GM18511 (cell line): ENCODE measurements at regions not wholly inside any gene's neighbourhood (a gene's known extent, or its start where the extent isn't known, plus 50 kb on each side); places are given as distances from the start of the nearest gene placed in this dataset.

Source experiments
- ATAC-seq: cut with Tn5 transposase; IDR thresholded peaks from one replicate; pipeline ENCODE4 v1.9.1; 2021; ENCODE audit warnings: mild to moderate bottlenecking, moderate library complexity; ENCODE audit not compliant: unreplicated experiment

DNA sequence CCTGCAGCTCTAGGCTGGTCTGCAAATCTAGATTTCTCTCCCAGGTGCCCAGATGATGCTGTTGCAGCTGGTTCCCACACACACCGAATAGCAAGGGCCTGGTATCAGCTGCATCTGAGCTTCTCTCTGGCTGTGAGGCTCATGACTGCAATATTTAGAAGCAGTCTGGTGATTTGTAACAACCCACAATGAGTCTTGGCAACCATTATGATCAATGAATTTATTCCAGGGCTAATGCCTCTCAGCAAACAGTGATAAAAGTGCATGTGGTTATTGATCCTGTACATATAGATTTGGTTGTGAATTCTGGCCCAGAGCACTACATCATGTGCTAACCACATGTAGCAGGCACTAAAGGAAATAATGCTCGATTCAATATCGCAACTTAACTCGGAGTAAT is 114.3 kb downstream of the ASCL4 start:
- no peak for ATAC-seq

DNA sequence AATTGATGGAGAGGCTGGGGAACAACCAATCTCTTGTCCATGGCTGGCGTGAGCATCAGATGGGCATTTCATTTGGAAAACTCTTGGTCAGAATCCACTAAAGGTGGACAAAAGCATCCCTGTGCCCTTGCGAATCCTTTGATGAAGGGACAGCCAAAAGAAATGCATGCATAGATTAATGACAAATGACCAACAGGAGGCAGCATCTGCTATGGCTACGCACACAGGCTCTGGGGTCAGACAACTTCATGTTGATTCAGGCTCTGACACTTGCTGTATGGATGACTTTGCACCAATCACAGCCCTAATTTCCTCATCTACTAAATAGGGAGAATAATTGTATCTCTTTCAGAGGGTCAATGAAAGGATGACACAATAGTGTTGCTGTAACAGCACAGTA is 117.5 kb downstream of the ASCL4 start:
- ATAC-seq = no peak

DNA sequence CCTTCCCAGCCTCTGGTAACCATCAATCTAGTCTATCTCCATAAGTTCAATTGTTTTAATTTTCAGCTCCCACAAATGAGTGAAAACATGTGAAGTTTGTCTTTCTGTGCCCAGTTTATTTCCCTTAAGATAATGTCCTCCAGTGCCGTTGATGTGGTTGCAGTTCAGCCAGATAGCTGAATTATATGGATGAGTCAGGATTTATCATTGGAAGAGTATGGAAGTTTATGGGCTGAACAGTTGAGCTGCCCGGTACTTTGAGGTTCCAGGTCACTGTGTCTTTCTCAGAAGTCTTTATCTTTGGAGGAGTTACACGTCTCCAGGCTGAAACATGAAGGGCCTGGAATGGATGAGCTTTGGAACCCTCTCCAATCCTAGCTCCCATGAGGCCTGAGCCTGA is 120.1 kb downstream of the ASCL4 start:
- ATAC-seq = no peak

GRCh38 chr12:107895966-107896365 is 121.5 kb downstream of the ASCL4 start:
- no peak for ATAC-seq

GRCh38 chr12:107900588-107900987 is 126.1 kb downstream of the ASCL4 start:
- ATAC-seq = no peak

- ATAC-seq = peak; percentile 94
These were observed 129.0 kb downstream of the ASCL4 start for GRCh38 chr12:107903341-107904061.

DNA sequence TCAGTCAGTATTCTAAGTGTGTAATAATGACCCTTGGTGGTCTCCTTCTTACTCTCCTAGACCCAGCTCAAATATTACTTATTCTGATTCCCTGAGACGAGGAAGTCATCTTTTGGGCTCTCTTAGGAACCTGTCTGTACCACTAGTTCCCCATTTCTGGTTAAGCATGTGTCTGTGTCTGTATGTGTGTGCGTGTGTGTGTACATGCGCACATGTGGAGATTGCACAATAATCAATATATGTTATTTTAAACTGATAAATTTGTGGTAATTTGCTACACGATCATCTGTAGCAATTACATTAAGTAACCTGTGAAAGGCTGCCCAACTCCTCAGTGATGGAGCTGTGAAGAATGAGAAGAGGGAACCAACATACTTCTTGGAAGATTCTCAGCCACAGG is 132.2 kb downstream of the ASCL4 start:
- ATAC-seq = no peak

GRCh38 chr12:107912421-107913004 is 138.0 kb downstream of the ASCL4 start:
- ATAC-seq = peak; percentile 67

DNA sequence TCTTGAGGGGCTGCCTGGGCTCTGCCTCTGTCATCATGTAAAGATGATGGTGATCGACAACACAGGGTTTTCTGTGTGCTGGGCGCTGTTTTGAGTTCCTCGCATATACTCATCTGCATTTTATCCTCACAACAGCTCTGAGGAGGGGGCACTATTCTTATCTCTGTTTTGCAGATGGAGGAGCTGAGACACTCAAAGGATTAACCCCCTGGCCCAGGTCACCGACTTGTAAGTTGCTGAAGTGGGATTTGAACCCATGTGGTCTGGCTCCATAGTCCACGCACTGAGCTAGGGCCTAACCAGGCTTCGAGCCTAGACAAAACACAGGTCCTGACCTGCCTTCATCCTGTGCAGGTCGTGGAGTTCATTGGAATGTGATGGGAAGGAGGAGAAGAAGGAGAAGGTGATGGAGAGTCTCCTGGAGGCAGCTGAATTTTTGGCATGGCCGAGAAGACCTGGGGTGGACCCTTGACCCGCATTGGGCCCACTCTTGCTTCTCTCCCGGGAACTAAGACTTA is 140.0 kb downstream of the ASCL4 start:
- no peak for ATAC-seq

DNA sequence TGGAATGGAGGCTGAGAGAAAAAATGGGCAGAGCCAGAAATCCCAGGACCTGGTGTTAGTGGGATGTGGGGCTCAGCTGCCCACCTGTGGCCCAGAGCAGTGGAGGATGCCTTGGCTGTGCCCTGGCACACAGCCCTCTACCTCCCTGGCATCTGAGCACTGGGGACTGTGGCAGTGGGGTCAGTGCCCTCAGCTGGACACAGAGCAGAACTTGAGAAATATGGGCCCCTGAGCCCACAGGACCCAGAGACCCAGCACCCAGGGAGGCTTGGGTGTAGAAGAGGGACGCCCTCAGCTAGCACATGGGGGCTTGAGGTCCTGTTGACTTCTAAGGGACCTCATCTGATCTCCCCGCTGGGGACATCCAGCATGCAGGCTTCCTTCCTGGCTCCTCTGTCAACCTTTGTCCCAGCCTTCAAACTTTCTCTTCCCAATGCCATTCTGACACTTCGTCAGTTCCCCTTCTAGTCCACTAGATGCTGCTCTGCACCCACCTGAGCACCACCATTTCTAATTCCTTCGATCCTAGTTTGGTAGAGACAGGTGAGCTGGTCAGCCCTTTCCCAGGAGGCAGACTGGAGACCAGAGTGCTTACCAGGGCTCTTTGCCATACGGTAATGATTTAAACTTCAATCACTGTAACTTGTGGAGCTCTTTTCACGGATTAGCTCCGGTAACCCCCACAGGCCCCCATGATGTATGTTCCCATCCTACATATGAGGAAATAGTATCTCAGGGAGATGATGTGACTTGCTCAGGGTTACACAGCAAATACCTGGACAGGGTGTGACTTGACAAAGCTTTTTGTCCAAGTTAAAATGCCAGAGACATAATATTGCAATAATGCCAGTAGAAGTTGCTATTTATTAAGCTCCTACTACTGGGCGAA is 143.7 kb downstream of the ASCL4 start:
- ATAC-seq = no peak

DNA sequence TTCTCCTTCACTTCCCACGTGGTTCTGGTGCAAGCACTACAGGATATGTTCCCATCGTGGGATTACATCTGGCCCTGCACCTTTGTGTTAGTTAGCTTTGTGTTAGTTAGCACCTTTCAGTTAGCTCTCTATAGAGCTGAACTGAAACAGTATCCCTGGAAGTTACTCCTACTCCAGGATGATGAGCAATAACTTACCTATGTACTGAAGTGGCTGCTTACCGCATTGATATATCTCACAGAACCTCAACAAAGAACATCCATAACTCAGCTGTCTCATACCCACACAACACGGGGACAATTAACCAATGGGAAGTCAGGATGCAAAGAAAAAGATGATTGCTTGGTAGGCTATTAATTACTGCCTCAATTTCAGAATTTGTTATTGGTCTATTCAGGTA is 146.6 kb downstream of the ASCL4 start:
- ATAC-seq = no peak

DNA sequence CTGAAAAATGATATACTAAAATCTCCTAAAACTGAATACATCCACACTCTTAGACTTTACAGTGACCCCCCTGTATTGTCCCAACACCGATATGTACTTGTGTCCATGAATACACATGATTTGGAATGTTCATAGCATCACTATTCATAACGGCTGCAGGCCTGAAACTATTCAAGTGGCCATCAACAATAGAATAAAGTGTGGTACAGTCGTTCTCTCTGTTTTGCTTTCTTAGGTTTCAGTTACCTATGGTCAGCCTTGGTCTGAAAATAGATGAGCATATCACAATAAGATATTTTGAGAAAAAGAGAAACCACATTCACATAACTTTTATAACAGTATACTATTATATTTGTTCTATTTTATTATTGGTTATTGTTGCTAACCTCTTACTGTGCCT is 150.6 kb downstream of the ASCL4 start:
- ATAC-seq = no peak

DNA sequence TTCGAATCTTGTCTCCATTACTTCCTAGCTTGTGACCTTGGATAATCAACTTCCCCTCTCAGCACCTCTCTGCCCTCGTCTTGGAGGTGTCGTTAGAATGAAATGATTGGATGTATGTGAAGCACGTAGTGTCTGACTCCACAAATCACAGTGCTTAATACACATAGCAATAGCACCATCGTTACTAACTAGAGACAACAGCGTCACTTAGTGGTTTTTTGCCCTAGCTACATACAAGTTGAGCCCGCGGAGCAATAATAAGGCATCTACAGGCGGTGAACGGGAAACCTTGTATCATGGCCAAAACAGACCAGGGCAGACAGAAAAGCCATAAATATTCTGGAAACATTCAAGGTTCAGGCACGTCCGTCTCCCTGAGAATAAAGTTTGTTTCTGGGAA is 154.9 kb downstream of the ASCL4 start:
- no peak for ATAC-seq

GRCh38 chr12:107931761-107932160 is 157.3 kb downstream of the ASCL4 start:
- ATAC-seq = no peak

GRCh38 chr12:107938446-107938845 is 163.9 kb downstream of the ASCL4 start:
- no peak for ATAC-seq

- no peak for ATAC-seq
These were observed 174.0 kb downstream of the ASCL4 start for GRCh38 chr12:107948391-107948945.

- ATAC-seq = no peak
These were observed 176.5 kb downstream of the ASCL4 start for GRCh38 chr12:107951024-107951423.

GRCh38 chr12:107955966-107956643 is 173.0 kb upstream of the WSCD2 start:
- no peak for ATAC-seq

GRCh38 chr12:107957459-107957858 is 171.6 kb upstream of the WSCD2 start:
- ATAC-seq = no peak

- no peak for ATAC-seq
These were observed 165.5 kb upstream of the WSCD2 start for GRCh38 chr12:107963635-107964034.

DNA sequence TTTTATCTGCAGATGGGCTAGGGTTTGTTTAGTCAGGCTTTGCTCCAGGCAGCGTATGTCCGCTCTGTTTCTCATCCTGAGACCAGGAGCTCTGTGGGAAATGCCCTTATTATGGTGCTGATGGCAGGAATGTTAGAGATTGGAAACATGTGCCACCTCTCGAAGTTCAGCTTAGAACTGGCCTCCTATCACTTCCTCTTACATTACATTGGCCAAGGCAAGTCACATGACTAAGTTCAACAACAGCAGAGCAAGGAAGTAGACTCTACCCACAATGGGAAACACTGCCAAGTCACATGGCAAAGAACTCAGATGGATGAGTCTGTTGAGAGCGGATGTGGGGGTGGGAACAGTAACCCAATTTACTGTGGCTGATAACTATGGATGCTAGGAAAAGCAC is 161.9 kb upstream of the WSCD2 start:
- no peak for ATAC-seq
